SK-N-SH (cell line): ENCODE measurements at regions not wholly inside any gene's neighbourhood (a gene's known extent, or its start where the extent isn't known, plus 50 kb on each side); places are given as distances from the start of the nearest gene placed in this dataset.

Experiments
- FOSL2 ChIP-seq: IDR thresholded peaks from 2 replicates; pipeline ENCODE4 v1.4.0; 2012; ENCODE audit warnings: low read depth, mild to moderate bottlenecking, moderate library complexity, borderline replicate concordance
- GABPA ChIP-seq: IDR thresholded peaks from 2 replicates; pipeline ENCODE4 v1.4.0; 2012; ENCODE audit warnings: low read depth, mild to moderate bottlenecking
- JUND ChIP-seq: IDR thresholded peaks from 2 replicates; pipeline ENCODE4 v1.4.0; 2012
- POLR2AphosphoS5 ChIP-seq: IDR thresholded peaks from 2 replicates; pipeline ENCODE4 v1.6.1; 2012; ENCODE audit warnings: low read depth, low read length
- RAD21 ChIP-seq: IDR thresholded peaks from 2 replicates; pipeline ENCODE4 v1.6.1; 2012; ENCODE audit warnings: mild to moderate bottlenecking, low read length
- TF ChIP-seq, protein P1 (sequence below): fragments of 200-600 bp; sonication (generic); IDR thresholded peaks from 2 replicates; pipeline ENCODE4 v1.6.1; 2017; ENCODE audit warnings: antibody characterized with exemption, mild to moderate bottlenecking, moderate library complexity
- TF ChIP-seq, protein P2 (sequence below): IDR thresholded peaks from 2 replicates; pipeline ENCODE4 v1.4.0; 2012; ENCODE audit warnings: low read depth
- TF ChIP-seq, protein P3 (sequence below): IDR thresholded peaks from 2 replicates; pipeline ENCODE4 v1.6.1; 2012; ENCODE audit warnings: mild to moderate bottlenecking, low read depth, low read length, moderate library complexity

DNA sequence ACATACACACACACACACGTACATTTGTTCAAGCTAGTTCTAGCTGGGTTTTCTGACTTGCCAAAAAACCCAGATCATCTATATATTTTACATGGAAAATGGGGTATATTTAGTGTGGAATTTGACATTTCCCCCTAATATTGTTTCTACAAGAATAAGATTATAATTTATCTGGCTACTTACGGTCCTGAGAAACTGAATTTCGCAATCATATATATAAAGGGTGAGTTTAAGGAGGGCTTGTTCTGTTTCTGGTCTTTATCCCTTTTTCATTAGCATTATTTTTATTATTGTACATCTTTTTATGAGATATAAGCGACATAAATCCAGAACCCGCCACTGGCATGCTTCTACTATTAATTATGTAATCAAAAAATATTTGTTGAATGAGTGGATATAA, 528.9 kb downstream of the TMX3 start:
- TF ChIP-seq, protein P1, sequence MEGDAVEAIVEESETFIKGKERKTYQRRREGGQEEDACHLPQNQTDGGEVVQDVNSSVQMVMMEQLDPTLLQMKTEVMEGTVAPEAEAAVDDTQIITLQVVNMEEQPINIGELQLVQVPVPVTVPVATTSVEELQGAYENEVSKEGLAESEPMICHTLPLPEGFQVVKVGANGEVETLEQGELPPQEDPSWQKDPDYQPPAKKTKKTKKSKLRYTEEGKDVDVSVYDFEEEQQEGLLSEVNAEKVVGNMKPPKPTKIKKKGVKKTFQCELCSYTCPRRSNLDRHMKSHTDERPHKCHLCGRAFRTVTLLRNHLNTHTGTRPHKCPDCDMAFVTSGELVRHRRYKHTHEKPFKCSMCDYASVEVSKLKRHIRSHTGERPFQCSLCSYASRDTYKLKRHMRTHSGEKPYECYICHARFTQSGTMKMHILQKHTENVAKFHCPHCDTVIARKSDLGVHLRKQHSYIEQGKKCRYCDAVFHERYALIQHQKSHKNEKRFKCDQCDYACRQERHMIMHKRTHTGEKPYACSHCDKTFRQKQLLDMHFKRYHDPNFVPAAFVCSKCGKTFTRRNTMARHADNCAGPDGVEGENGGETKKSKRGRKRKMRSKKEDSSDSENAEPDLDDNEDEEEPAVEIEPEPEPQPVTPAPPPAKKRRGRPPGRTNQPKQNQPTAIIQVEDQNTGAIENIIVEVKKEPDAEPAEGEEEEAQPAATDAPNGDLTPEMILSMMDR: no peak
- TF ChIP-seq POLR2AphosphoS5 (no peak), JUND (no peak), FOSL2 (no peak), RAD21 (no peak), GABPA (no peak)
- TF ChIP-seq, protein P2, sequence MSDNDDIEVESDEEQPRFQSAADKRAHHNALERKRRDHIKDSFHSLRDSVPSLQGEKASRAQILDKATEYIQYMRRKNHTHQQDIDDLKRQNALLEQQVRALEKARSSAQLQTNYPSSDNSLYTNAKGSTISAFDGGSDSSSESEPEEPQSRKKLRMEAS: no peak
- TF ChIP-seq, protein P3, sequence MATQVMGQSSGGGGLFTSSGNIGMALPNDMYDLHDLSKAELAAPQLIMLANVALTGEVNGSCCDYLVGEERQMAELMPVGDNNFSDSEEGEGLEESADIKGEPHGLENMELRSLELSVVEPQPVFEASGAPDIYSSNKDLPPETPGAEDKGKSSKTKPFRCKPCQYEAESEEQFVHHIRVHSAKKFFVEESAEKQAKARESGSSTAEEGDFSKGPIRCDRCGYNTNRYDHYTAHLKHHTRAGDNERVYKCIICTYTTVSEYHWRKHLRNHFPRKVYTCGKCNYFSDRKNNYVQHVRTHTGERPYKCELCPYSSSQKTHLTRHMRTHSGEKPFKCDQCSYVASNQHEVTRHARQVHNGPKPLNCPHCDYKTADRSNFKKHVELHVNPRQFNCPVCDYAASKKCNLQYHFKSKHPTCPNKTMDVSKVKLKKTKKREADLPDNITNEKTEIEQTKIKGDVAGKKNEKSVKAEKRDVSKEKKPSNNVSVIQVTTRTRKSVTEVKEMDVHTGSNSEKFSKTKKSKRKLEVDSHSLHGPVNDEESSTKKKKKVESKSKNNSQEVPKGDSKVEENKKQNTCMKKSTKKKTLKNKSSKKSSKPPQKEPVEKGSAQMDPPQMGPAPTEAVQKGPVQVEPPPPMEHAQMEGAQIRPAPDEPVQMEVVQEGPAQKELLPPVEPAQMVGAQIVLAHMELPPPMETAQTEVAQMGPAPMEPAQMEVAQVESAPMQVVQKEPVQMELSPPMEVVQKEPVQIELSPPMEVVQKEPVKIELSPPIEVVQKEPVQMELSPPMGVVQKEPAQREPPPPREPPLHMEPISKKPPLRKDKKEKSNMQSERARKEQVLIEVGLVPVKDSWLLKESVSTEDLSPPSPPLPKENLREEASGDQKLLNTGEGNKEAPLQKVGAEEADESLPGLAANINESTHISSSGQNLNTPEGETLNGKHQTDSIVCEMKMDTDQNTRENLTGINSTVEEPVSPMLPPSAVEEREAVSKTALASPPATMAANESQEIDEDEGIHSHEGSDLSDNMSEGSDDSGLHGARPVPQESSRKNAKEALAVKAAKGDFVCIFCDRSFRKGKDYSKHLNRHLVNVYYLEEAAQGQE: no peak
